Transverse colon (tissue), 4 donors: ENCODE measurements at regions not wholly inside any gene's neighbourhood (a gene's known extent, or its start where the extent isn't known, plus 50 kb on each side); places are given as distances from the start of the nearest gene placed in this dataset.

ENCODE experiments used
- CTCF ChIP-seq, 5 experiments: fragments of 200-600 bp in 3 of 5; fragments of 450-650 bp in 2 of 5; sonication (generic) in 3 of 5; IDR thresholded peaks; 1 replicate in 2 of 5; 2 replicates in 3 of 5; pipeline ENCODE4 v1.5.1; 2016 to 2017; ENCODE audit warnings: antibody characterized with exemption in 5 of 5, inconsistent platforms in 3 of 5, mild to moderate bottlenecking in 2 of 5, moderate library complexity in 1 of 5
- POLR2A ChIP-seq: fragments of 450-650 bp; IDR thresholded peaks from one replicate; pipeline ENCODE4 v1.6.1; 2016; ENCODE audit warnings: antibody characterized with exemption, mild to moderate bottlenecking, moderate library complexity
- POLR2AphosphoS5 ChIP-seq, 3 donors: sonication (generic); formaldehyde crosslinking; IDR thresholded peaks; one replicate each; pipeline ENCODE4 v1.6.1; 2016; ENCODE audit warnings: antibody characterized with exemption in 3 of 3

DNA sequence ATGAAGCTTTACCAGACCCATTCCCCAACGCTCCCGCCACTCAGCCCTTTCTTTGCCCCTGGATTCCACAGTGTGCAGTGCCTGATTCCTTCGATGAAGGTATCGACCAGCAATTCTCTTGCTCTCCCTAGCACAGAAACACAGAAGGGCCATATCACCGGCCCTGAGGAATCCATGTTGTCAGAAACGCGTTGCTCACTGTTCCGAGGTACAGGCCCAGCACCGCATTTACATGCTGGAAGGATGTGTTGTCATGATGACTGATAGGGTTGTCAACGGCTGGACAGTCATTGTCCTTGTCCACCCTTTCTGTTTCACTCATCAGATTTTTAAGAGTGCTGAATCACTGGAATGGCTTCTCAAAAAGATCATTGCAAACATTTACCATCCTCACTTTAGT lies 57.2 kb upstream of the GPR6 start:
- TF ChIP-seq POLR2AphosphoS5 (IDR thresholded peaks at IDR 0.05) (no peak), POLR2A (no peak), CTCF (IDR thresholded peaks at IDR 0.05) (no peak)
